ENCODE measurements at regions not wholly inside any gene's neighbourhood (a gene's known extent, or its start where the extent isn't known, plus 50 kb on each side); places are given as distances from the start of the nearest gene placed in this dataset.

DNA sequence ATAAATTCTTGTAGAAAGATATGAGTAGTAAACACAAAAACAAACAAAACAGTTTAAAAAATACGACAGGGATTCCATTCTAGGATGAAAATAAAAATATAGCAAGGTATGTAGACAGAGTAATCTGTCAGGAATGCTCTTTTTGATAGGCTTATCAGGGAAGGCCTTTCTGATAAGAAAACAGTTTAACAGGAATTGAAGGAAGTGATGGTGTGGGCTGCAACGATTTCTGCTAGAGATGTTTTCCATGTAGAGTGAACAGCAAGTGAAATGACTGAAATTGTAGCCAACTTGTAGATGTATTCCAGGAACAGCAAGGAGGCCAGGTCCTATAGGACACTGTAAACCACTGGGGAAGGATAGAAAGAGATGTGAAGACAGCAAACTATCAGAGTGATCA, 689.7 kb upstream of the GJE1 start:
- TF ChIP-seq, protein P1, sequence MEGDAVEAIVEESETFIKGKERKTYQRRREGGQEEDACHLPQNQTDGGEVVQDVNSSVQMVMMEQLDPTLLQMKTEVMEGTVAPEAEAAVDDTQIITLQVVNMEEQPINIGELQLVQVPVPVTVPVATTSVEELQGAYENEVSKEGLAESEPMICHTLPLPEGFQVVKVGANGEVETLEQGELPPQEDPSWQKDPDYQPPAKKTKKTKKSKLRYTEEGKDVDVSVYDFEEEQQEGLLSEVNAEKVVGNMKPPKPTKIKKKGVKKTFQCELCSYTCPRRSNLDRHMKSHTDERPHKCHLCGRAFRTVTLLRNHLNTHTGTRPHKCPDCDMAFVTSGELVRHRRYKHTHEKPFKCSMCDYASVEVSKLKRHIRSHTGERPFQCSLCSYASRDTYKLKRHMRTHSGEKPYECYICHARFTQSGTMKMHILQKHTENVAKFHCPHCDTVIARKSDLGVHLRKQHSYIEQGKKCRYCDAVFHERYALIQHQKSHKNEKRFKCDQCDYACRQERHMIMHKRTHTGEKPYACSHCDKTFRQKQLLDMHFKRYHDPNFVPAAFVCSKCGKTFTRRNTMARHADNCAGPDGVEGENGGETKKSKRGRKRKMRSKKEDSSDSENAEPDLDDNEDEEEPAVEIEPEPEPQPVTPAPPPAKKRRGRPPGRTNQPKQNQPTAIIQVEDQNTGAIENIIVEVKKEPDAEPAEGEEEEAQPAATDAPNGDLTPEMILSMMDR (IDR thresholded peaks at IDR 0.05) = no peak
- TF ChIP-seq POLR2A (IDR thresholded peaks at IDR 0.05) = no peak
